Activated naive CD8-positive, alpha-beta T cell treated with anti-CD3 and anti-CD28 coated beads, Interleukin-2, amount 50 U/mL, for 24 hours (primary cell): ENCODE measurements at regions not wholly inside any gene's neighbourhood (a gene's known extent, or its start where the extent isn't known, plus 50 kb on each side); places are given as distances from the start of the nearest gene placed in this dataset.
A peak's percentile ranks its signal among the peaks of the same experiment; 100 is the strongest.

Experiments
- ATAC-seq: fragments of 150-1000 bp; cut with Tn5 transposase; one replicate; pipeline ENCODE4 v1.10.0; 2021
- DNase-seq: peaks from one replicate; pipeline ENCODE4 v3.0.0; 2021
- H3K27ac Mint-ChIP-seq: one replicate; pipeline ENCODE4 v1.8.0; 2021; ENCODE audit warnings: mild to moderate bottlenecking, mixed read lengths
- H3K27me3 Mint-ChIP-seq: one replicate; pipeline ENCODE4 v1.8.0; 2021; ENCODE audit warnings: mixed read lengths
- H3K36me3 Mint-ChIP-seq: one replicate; pipeline ENCODE4 v1.8.0; 2021; ENCODE audit warnings: low read depth, mixed read lengths
- H3K4me1 Mint-ChIP-seq: one replicate; pipeline ENCODE4 v1.8.0; 2021; ENCODE audit warnings: mixed read lengths
- H3K4me3 Mint-ChIP-seq: one replicate; pipeline ENCODE4 v1.8.0; 2021; ENCODE audit warnings: mild to moderate bottlenecking, moderate library complexity, mixed read lengths
- H3K9me3 Mint-ChIP-seq: one replicate; pipeline ENCODE4 v1.8.0; 2021; ENCODE audit warnings: mixed read lengths

GRCh38 chr6:54737247-54737646, 109.3 kb upstream of the FAM83B start:
- no peak overlapping the region for H3K27ac Mint-ChIP-seq
- ATAC-seq (no peak), DNase-seq (peak; percentile 2)
- no peak overlapping the region for H3K4me3 Mint-ChIP-seq
- H3K27me3 Mint-ChIP-seq: no peaks in the 10 kb centered on the region
- H3K36me3 Mint-ChIP-seq: no peaks in the 10 kb centered on the region
- H3K9me3 Mint-ChIP-seq: peaks cover 17% of the 10 kb centered on the region
- H3K4me1 Mint-ChIP-seq: no peaks in the 10 kb centered on the region

GRCh38 chr6:54747955-54748354, 98.6 kb upstream of the FAM83B start:
- Mint-ChIP-seq H3K4me1 (no peaks in the 10 kb centered on the region), H3K27me3 (no peaks in the 10 kb centered on the region), H3K4me3 (no peak overlapping the region), H3K27ac (no peak overlapping the region), H3K9me3 (peaks cover 21% of the 10 kb centered on the region), H3K36me3 (no peaks in the 10 kb centered on the region)
- no peak for ATAC-seq
- no peak for DNase-seq

GRCh38 chr6:54754406-54754805, 92.2 kb upstream of the FAM83B start:
- DNase-seq: no peak
- ATAC-seq: no peak
- Mint-ChIP-seq H3K4me3 (no peak overlapping the region), H3K27me3 (no peaks in the 10 kb centered on the region), H3K36me3 (no peaks in the 10 kb centered on the region), H3K4me1 (no peaks in the 10 kb centered on the region), H3K27ac (no peak overlapping the region), H3K9me3 (no peaks in the 10 kb centered on the region)

DNA sequence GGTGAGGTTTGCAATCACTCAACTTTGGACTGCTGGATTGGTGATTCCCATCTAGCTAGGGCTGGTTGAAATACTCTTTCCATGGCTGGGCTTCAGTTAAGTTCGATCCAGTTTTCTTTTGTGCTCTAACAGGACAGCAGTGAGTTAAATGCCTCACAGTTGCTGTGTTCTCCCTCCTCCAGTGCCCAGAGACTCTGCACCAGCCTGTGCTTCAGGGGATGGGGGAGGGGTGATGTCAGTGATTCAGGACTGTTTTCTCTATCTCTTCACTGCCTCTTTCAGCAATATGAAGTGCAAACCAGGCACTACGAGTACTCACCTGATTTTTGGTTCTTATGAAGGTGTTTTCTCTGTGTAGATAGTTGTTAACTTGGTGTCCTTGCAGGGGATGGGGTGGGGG, 88.2 kb upstream of the FAM83B start:
- H3K27ac Mint-ChIP-seq: no peak overlapping the region
- H3K4me1 Mint-ChIP-seq: no peaks in the 10 kb centered on the region
- ATAC-seq: no peak
- H3K36me3 Mint-ChIP-seq: no peaks in the 10 kb centered on the region
- H3K9me3 Mint-ChIP-seq: peaks cover 3% of the 10 kb centered on the region
- DNase-seq: no peak
- no peak overlapping the region for H3K4me3 Mint-ChIP-seq
- no peaks in the 10 kb centered on the region for H3K27me3 Mint-ChIP-seq

- DNase-seq: no peak
- Mint-ChIP-seq H3K4me1 (no peaks in the 10 kb centered on the region), H3K36me3 (no peaks in the 10 kb centered on the region), H3K27ac (no peak overlapping the region), H3K4me3 (no peak overlapping the region), H3K9me3 (peaks cover 3% of the 10 kb centered on the region), H3K27me3 (no peaks in the 10 kb centered on the region)
- no peak for ATAC-seq
These were observed 78.1 kb upstream of the FAM83B start for GRCh38 chr6:54768494-54768893.

DNA sequence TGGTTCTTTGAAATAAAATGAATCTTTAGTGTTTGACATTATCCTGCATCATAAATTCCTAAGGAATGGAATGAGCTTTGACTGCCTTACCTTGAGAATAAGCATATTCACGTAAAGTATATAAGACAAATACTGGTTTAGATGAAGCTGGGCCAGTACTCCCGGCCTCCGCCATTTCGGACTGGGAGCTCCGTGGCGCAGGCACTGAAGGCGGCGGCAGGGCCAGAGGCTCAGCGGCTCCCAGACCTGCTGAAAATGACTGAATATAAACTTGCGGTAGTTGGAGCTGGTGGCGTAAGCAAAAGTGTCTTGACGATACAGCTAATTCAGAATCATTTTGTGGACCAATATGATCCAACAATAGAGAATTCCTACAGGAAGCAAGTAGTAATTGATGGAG, 76.2 kb upstream of the FAM83B start:
- Mint-ChIP-seq H3K9me3 (peaks cover 3% of the 10 kb centered on the region), H3K4me3 (no peak overlapping the region), H3K4me1 (no peaks in the 10 kb centered on the region)

GRCh38 chr6:54771968-54772367, 74.6 kb upstream of the FAM83B start:
- H3K27ac Mint-ChIP-seq: no peak overlapping the region
- no peaks in the 10 kb centered on the region for H3K27me3 Mint-ChIP-seq
- H3K9me3 Mint-ChIP-seq: peaks cover 3% of the 10 kb centered on the region
- DNase-seq: no peak
- no peaks in the 10 kb centered on the region for H3K36me3 Mint-ChIP-seq
- H3K4me3 Mint-ChIP-seq: no peak overlapping the region
- no peaks in the 10 kb centered on the region for H3K4me1 Mint-ChIP-seq
- no peak for ATAC-seq

More for the DNA sequence above, 76.2 kb upstream of the FAM83B start:
- Mint-ChIP-seq H3K27ac (no peak overlapping the region), H3K36me3 (no peaks in the 10 kb centered on the region), H3K27me3 (no peaks in the 10 kb centered on the region)
- no peak for DNase-seq
- no peak for ATAC-seq

DNA sequence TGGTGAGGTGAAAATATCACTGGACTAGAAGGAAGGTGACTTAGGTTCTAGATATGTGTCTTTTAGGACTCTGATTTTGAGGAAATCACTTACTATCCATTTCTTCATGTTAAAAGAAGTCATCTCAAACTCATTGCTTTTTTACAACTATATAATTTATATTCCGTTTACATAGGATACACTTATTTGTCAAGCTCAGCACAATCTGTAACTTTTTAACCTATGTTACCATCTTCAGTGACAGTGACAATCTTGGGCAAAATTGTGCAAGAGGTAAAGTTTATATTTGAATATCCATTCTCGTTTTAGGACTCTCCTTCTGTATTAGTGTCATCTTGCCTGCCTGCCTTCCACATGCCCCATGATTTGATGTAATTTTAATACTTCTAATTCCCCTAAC, 74.0 kb upstream of the FAM83B start:
- no peak overlapping the region for H3K27ac Mint-ChIP-seq
- no peaks in the 10 kb centered on the region for H3K27me3 Mint-ChIP-seq
- ATAC-seq: no peak
- no peaks in the 10 kb centered on the region for H3K36me3 Mint-ChIP-seq
- no peak for DNase-seq
- no peaks in the 10 kb centered on the region for H3K4me1 Mint-ChIP-seq
- H3K4me3 Mint-ChIP-seq: no peak overlapping the region
- peaks cover 7% of the 10 kb centered on the region for H3K9me3 Mint-ChIP-seq

GRCh38 chr6:54775576-54775975, 71.0 kb upstream of the FAM83B start:
- Mint-ChIP-seq H3K27ac (no peak overlapping the region), H3K27me3 (no peaks in the 10 kb centered on the region), H3K9me3 (peaks cover 8% of the 10 kb centered on the region), H3K36me3 (no peaks in the 10 kb centered on the region), H3K4me3 (no peak overlapping the region), H3K4me1 (no peaks in the 10 kb centered on the region)
- ATAC-seq (no peak), DNase-seq (no peak)

DNA sequence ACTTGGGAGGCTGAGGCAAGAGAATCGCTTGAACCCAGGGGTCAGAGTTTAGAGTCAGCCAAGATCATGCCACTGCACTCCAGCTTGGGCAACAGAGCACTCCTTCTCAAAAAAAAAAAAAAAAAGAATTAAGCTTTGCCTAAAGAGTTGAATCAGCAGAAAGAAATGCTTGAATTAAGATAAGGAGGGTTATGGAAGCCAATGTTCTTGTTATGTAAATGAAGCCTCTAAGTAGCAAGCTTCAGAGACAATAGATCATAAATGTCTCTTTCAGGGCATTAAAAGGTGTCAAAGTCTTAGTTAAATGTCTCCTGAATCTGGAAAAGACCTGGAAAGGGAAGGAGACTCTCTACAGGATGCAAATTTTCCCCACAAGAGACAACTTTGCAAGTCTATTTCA, 69.7 kb upstream of the FAM83B start:
- Mint-ChIP-seq H3K4me1 (no peaks in the 10 kb centered on the region), H3K27me3 (no peaks in the 10 kb centered on the region)
- ATAC-seq: no peak

GRCh38 chr6:54778731-54779130, 67.8 kb upstream of the FAM83B start:
- peaks cover 9% of the 10 kb centered on the region for H3K9me3 Mint-ChIP-seq
- no peaks in the 10 kb centered on the region for H3K36me3 Mint-ChIP-seq
- H3K4me1 Mint-ChIP-seq: no peaks in the 10 kb centered on the region
- no peak overlapping the region for H3K27ac Mint-ChIP-seq
- no peak overlapping the region for H3K4me3 Mint-ChIP-seq
- DNase-seq (no peak), ATAC-seq (no peak)
- no peaks in the 10 kb centered on the region for H3K27me3 Mint-ChIP-seq

More for the DNA sequence above, 69.7 kb upstream of the FAM83B start:
- DNase-seq: no peak
- Mint-ChIP-seq H3K36me3 (no peaks in the 10 kb centered on the region), H3K4me3 (no peak overlapping the region), H3K27ac (no peak overlapping the region), H3K9me3 (peaks cover 8% of the 10 kb centered on the region)

DNA sequence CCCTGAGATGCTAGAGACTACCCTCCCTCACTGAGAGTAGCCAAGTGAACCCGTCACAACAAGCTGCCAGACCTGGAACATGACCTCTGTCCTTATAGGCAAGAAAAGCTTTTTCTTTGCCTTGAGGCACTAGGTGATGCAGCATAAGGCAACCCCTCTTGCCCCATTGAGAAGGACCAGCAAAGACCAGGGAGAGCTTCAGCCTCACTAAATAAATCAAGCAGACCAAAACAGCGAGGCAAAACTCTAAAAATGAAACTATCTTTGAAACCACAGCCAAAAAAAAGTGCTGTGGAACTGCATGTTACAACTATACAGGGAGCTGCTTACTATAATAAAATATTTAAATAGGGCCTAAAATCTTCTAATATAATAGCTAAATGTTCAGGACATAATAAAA, 62.6 kb upstream of the FAM83B start:
- H3K9me3 Mint-ChIP-seq: peaks cover 5% of the 10 kb centered on the region
- DNase-seq (no peak), ATAC-seq (no peak)
- no peaks in the 10 kb centered on the region for H3K27me3 Mint-ChIP-seq
- no peak overlapping the region for H3K27ac Mint-ChIP-seq
- no peak overlapping the region for H3K4me3 Mint-ChIP-seq
- H3K4me1 Mint-ChIP-seq: no peaks in the 10 kb centered on the region
- H3K36me3 Mint-ChIP-seq: no peaks in the 10 kb centered on the region

GRCh38 chr6:54786154-54786553, 60.4 kb upstream of the FAM83B start:
- Mint-ChIP-seq H3K36me3 (no peaks in the 10 kb centered on the region), H3K27me3 (no peaks in the 10 kb centered on the region), H3K4me3 (no peak overlapping the region), H3K4me1 (no peaks in the 10 kb centered on the region), H3K9me3 (peaks cover 8% of the 10 kb centered on the region), H3K27ac (no peak overlapping the region)
- no peak for DNase-seq
- no peak for ATAC-seq

GRCh38 chr6:54787825-54788224, 58.7 kb upstream of the FAM83B start:
- Mint-ChIP-seq H3K4me1 (no peaks in the 10 kb centered on the region), H3K9me3 (peaks cover 3% of the 10 kb centered on the region), H3K27me3 (no peaks in the 10 kb centered on the region), H3K36me3 (no peaks in the 10 kb centered on the region), H3K4me3 (no peak overlapping the region), H3K27ac (no peak overlapping the region)
- no peak for DNase-seq
- no peak for ATAC-seq
